IPS-20b (cell line): ENCODE measurements at regions not wholly inside any gene's neighbourhood (a gene's known extent, or its start where the extent isn't known, plus 50 kb on each side); places are given as distances from the start of the nearest gene placed in this dataset.

Experiments
- H3K27ac ChIP-seq: one replicate; pipeline ENCODE4 v1.5.1; 2013; ENCODE audit warnings: low read length
- H3K27me3 ChIP-seq: 2 replicates; pipeline ENCODE4 v1.6.1; 2013; ENCODE audit warnings: mild to moderate bottlenecking, low read length, inconsistent platforms; ENCODE audit not compliant: insufficient read depth
- H3K36me3 ChIP-seq: 2 replicates; pipeline ENCODE4 v1.6.1; 2013; ENCODE audit warnings: low read depth, mild to moderate bottlenecking, inconsistent platforms, low read length, moderate library complexity; ENCODE audit not compliant: insufficient read depth
- H3K4me1 ChIP-seq: 2 replicates; pipeline ENCODE4 v1.6.1; 2013; ENCODE audit warnings: mild to moderate bottlenecking, control low read depth, inconsistent platforms, low read length, moderate library complexity; ENCODE audit not compliant: insufficient read depth
- H3K4me3 ChIP-seq: 2 replicates; pipeline ENCODE4 v1.5.1; 2013; ENCODE audit warnings: mild to moderate bottlenecking, low read length, inconsistent platforms
- H3K9ac ChIP-seq: 2 replicates; pipeline ENCODE4 v1.6.1; 2013; ENCODE audit warnings: low read depth, mild to moderate bottlenecking, inconsistent platforms, low read length, moderate library complexity
- H3K9me3 ChIP-seq: 2 replicates; pipeline ENCODE4 v1.6.1; 2013; ENCODE audit warnings: mild to moderate bottlenecking, low read depth, low read length, inconsistent platforms; ENCODE audit not compliant: insufficient read depth

DNA sequence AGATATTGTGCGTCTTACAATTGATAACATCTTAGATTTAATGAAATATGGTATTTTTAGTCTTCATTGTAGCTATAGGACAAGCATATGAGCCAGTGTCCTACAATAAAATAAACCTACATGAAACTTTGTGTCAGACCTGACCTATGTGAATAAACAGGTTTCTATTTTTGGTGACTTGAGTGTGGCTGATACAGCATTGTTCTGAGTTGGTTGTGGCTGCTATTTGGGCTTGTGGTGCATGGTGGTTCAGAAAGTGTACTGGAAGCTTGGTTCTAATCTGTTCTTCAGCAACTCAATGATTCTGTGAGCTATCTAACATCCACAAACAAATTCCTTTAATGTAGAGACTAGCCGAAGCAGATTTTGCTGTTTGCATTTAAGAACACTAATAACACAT is 64.9 kb upstream of the MAP2 start:
- Histone ChIP-seq H3K9me3 (no peaks in the 10 kb centered on the region), H3K27ac (no peak overlapping the region), H3K4me1 (peaks cover 13% of the 10 kb centered on the region; the same call in 1 of the 2 replicates), H3K36me3 (no peaks in the 10 kb centered on the region), H3K9ac (no peak overlapping the region), H3K4me3 (no peak overlapping the region), H3K27me3 (no peaks in the 10 kb centered on the region)

- peaks cover 2% of the 10 kb centered on the region; the same call in 1 of the 2 replicates for H3K4me1 ChIP-seq
- no peak overlapping the region for H3K9ac ChIP-seq
- H3K36me3 ChIP-seq: no peaks in the 10 kb centered on the region
- H3K9me3 ChIP-seq: no peaks in the 10 kb centered on the region
- H3K27ac ChIP-seq: no peak overlapping the region
- H3K27me3 ChIP-seq: no peaks in the 10 kb centered on the region
- no peak overlapping the region for H3K4me3 ChIP-seq
Measured at GRCh38 chr2:209367075-209367747, 56.6 kb upstream of the MAP2 start.

DNA sequence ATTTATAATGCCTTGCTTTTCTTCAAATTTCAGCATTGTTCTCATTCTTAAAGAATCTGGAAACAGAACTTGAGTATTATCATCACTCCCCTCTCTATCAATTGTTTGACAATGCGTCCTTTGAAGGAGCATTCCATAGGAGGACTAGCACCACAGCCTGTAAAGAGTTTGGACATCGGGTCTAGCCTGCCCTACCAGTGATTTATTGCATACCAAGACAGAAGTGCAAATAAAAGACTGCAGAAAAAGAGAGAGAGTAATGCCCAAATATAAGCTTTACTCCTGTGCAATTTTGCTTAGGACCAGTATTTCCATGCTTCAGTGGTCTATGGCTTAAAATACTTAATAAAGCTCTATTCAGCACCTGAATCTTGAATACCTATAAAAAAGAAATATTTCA is 55.4 kb upstream of the MAP2 start:
- Histone ChIP-seq H3K9me3 (no peaks in the 10 kb centered on the region), H3K4me3 (no peak overlapping the region), H3K27me3 (no peaks in the 10 kb centered on the region), H3K4me1 (no peaks in the 10 kb centered on the region), H3K9ac (no peak overlapping the region), H3K27ac (no peak overlapping the region), H3K36me3 (no peaks in the 10 kb centered on the region)

GRCh38 chr2:209368914-209369313 is 54.9 kb upstream of the MAP2 start:
- Histone ChIP-seq H3K9me3 (no peaks in the 10 kb centered on the region), H3K4me3 (no peak overlapping the region), H3K4me1 (no peaks in the 10 kb centered on the region), H3K27ac (no peak overlapping the region), H3K9ac (no peak overlapping the region), H3K36me3 (no peaks in the 10 kb centered on the region), H3K27me3 (no peaks in the 10 kb centered on the region)

GRCh38 chr2:209369656-209370055 is 54.2 kb upstream of the MAP2 start:
- no peaks in the 10 kb centered on the region for H3K36me3 ChIP-seq
- no peak overlapping the region for H3K27ac ChIP-seq
- H3K9me3 ChIP-seq: no peaks in the 10 kb centered on the region
- H3K4me3 ChIP-seq: no peak overlapping the region
- H3K9ac ChIP-seq: no peak overlapping the region
- H3K27me3 ChIP-seq: no peaks in the 10 kb centered on the region
- no peaks in the 10 kb centered on the region for H3K4me1 ChIP-seq

- no peaks in the 10 kb centered on the region for H3K36me3 ChIP-seq
- H3K9me3 ChIP-seq: no peaks in the 10 kb centered on the region
- H3K9ac ChIP-seq: no peak overlapping the region
- no peaks in the 10 kb centered on the region for H3K4me1 ChIP-seq
- no peaks in the 10 kb centered on the region for H3K27me3 ChIP-seq
- H3K4me3 ChIP-seq: no peak overlapping the region
- H3K27ac ChIP-seq: no peak overlapping the region
Measured at GRCh38 chr2:209371407-209371806, 52.4 kb upstream of the MAP2 start.
